Activated T-helper 17 cell treated with anti-CD3 and anti-CD28 coated beads, Interleukin-2, amount 50 U/mL, for 72 hours (primary cell): ENCODE measurements at regions not wholly inside any gene's neighbourhood (a gene's known extent, or its start where the extent isn't known, plus 50 kb on each side); places are given as distances from the start of the nearest gene placed in this dataset.

Experiments used
- ATAC-seq: fragments of 150-1000 bp; cut with Tn5 transposase; replicated peaks from 2 replicates; pipeline ENCODE4 v1.10.0; 2021; ENCODE audit warnings: mild to moderate bottlenecking, moderate library complexity
- H3K27ac Mint-ChIP-seq: one replicate; pipeline ENCODE4 v1.8.0; 2022; ENCODE audit warnings: mixed read lengths
- H3K27me3 Mint-ChIP-seq: one replicate; pipeline ENCODE4 v1.8.0; 2022; ENCODE audit warnings: mixed read lengths
- H3K36me3 Mint-ChIP-seq: one replicate; pipeline ENCODE4 v1.8.0; 2022; ENCODE audit warnings: low read depth, mild to moderate bottlenecking, mixed read lengths
- H3K4me1 Mint-ChIP-seq: one replicate; pipeline ENCODE4 v1.8.0; 2022; ENCODE audit warnings: mixed read lengths
- H3K4me3 Mint-ChIP-seq: one replicate; pipeline ENCODE4 v1.8.0; 2022; ENCODE audit warnings: mild to moderate bottlenecking, mixed read lengths
- H3K9me3 Mint-ChIP-seq: one replicate; pipeline ENCODE4 v1.8.0; 2022; ENCODE audit warnings: mixed read lengths

- peaks cover 5% of the 10 kb centered on the region for H3K9me3 Mint-ChIP-seq
- ATAC-seq, result no peak
- no peaks in the 10 kb centered on the region for H3K27me3 Mint-ChIP-seq
- H3K4me3 Mint-ChIP-seq, result no peak overlapping the region
- H3K4me1 Mint-ChIP-seq, result no peaks in the 10 kb centered on the region
- H3K36me3 Mint-ChIP-seq, result no peaks in the 10 kb centered on the region
- no peak overlapping the region for H3K27ac Mint-ChIP-seq
These were observed 213.7 kb downstream of the KCNJ3 start for GRCh38 chr2:154912215-154912614.

GRCh38 chr2:154911729-154912128 lies 213.2 kb downstream of the KCNJ3 start:
- Mint-ChIP-seq H3K36me3 (no peaks in the 10 kb centered on the region), H3K4me3 (no peak overlapping the region), H3K4me1 (no peaks in the 10 kb centered on the region), H3K27ac (no peak overlapping the region), H3K9me3 (peaks cover 5% of the 10 kb centered on the region), H3K27me3 (no peaks in the 10 kb centered on the region)
- no peak for ATAC-seq

- Mint-ChIP-seq H3K27ac (no peak overlapping the region), H3K4me3 (no peak overlapping the region), H3K9me3 (peaks cover 5% of the 10 kb centered on the region), H3K4me1 (no peaks in the 10 kb centered on the region), H3K36me3 (no peaks in the 10 kb centered on the region), H3K27me3 (no peaks in the 10 kb centered on the region)
- ATAC-seq, result no peak
These were observed 212.2 kb downstream of the KCNJ3 start for GRCh38 chr2:154910701-154911100.

GRCh38 chr2:154908327-154908726 lies 209.8 kb downstream of the KCNJ3 start:
- H3K9me3 Mint-ChIP-seq, result peaks cover 9% of the 10 kb centered on the region

More at GRCh38 chr2:154908327-154908726, 209.8 kb downstream of the KCNJ3 start:
- no peak for ATAC-seq
- H3K4me3 Mint-ChIP-seq, result no peak overlapping the region
- no peaks in the 10 kb centered on the region for H3K27me3 Mint-ChIP-seq
- H3K36me3 Mint-ChIP-seq, result no peaks in the 10 kb centered on the region
- no peak overlapping the region for H3K27ac Mint-ChIP-seq
- H3K4me1 Mint-ChIP-seq, result no peaks in the 10 kb centered on the region
